ENCODE measurements at regions not wholly inside any gene's neighbourhood (a gene's known extent, or its start where the extent isn't known, plus 50 kb on each side); places are given as distances from the start of the nearest gene placed in this dataset.

GRCh38 chr12:125272383-125272933, 207.2 kb downstream of the AACS start:
- Histone ChIP-seq H3K9me3 (ENCODE audit: severe bottlenecking) (no peaks in the 10 kb centered on the region), H3K36me3 (no peaks in the 10 kb centered on the region), H3K4me3 (ENCODE audit: low read depth, low read length) (no peak overlapping the region), H3K27ac (no peak overlapping the region), H3K27me3 (ENCODE audit: insufficient read depth, low read depth, severe bottlenecking) (no peaks in the 10 kb centered on the region)
- no peak for TF ChIP-seq CTCF (IDR thresholded peaks at IDR 0.05; ENCODE audit: low read depth, low read length)
- DNase-seq, result peak; percentile 18

GRCh38 chr12:125276567-125276966, 211.3 kb downstream of the AACS start:
- peak; percentile 13 for DNase-seq
- H3K4me3 ChIP-seq (ENCODE audit: low read depth, low read length), result no peak overlapping the region
- no peaks in the 10 kb centered on the region for H3K9me3 ChIP-seq (ENCODE audit: severe bottlenecking)
- H3K36me3 ChIP-seq, result no peaks in the 10 kb centered on the region
- TF ChIP-seq CTCF (IDR thresholded peaks at IDR 0.05; ENCODE audit: low read depth, low read length), result no peak
- H3K27ac ChIP-seq, result no peak overlapping the region
- no peaks in the 10 kb centered on the region for H3K27me3 ChIP-seq (ENCODE audit: insufficient read depth, low read depth, severe bottlenecking)

- H3K36me3 ChIP-seq, result no peaks in the 10 kb centered on the region
Observed at GRCh38 chr12:125280482-125281377, 215.5 kb downstream of the AACS start.

GRCh38 chr12:125282921-125283320, 217.7 kb downstream of the AACS start:
- no peak for DNase-seq
- no peaks in the 10 kb centered on the region for H3K9me3 ChIP-seq (ENCODE audit: severe bottlenecking)
- no peaks in the 10 kb centered on the region for H3K36me3 ChIP-seq
- no peak for TF ChIP-seq CTCF (IDR thresholded peaks at IDR 0.05; ENCODE audit: low read depth, low read length)
- H3K27me3 ChIP-seq (ENCODE audit: insufficient read depth, low read depth, severe bottlenecking), result no peaks in the 10 kb centered on the region
- no peak overlapping the region for H3K27ac ChIP-seq
- no peak overlapping the region for H3K4me3 ChIP-seq (ENCODE audit: low read depth, low read length)

More at GRCh38 chr12:125280482-125281377, 215.5 kb downstream of the AACS start:
- H3K9me3 ChIP-seq (ENCODE audit: severe bottlenecking), result no peaks in the 10 kb centered on the region
- no peak overlapping the region for H3K27ac ChIP-seq
- H3K4me3 ChIP-seq (ENCODE audit: low read depth, low read length), result no peak overlapping the region
- DNase-seq, result no peak
- no peaks in the 10 kb centered on the region for H3K27me3 ChIP-seq (ENCODE audit: insufficient read depth, low read depth, severe bottlenecking)
- no peak for TF ChIP-seq CTCF (IDR thresholded peaks at IDR 0.05; ENCODE audit: low read depth, low read length)

DNA sequence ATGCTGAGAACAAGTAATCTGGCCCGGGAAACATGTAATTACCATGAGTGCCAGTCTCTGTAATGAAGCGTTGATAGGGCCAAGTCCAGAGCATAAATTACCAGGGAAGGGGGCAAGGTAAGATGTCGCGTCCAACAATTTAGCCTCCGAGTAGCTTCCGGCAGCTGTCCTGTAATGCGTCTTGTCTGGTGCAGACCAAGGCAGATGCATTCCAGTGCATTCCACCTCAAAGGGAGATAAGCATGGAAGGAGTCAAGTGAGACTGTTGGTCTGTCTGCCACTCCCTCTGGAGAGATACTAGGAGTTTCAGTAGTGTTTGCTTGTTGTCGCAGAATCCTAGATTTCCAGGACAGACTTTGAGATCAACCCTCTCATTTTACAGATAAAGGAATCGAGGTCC, 218.3 kb downstream of the AACS start:
- DNase-seq, result no peak
- TF ChIP-seq CTCF (IDR thresholded peaks at IDR 0.05; ENCODE audit: low read depth, low read length), result no peak
- Histone ChIP-seq H3K9me3 (ENCODE audit: severe bottlenecking) (no peaks in the 10 kb centered on the region), H3K27ac (no peak overlapping the region), H3K27me3 (ENCODE audit: insufficient read depth, low read depth, severe bottlenecking) (no peaks in the 10 kb centered on the region), H3K36me3 (no peaks in the 10 kb centered on the region), H3K4me3 (ENCODE audit: low read depth, low read length) (no peak overlapping the region)
